IPS-18c (cell line): ENCODE measurements at regions not wholly inside any gene's neighbourhood (a gene's known extent, or its start where the extent isn't known, plus 50 kb on each side); places are given as distances from the start of the nearest gene placed in this dataset.
"Not testable (repeated sequence)": the region's sequence is repeated elsewhere in the genome, so short reads cannot be mapped to it uniquely, and the experiment has no call there.

Experiments used
- H3K4me3 ChIP-seq: 2 replicates; pipeline ENCODE4 v1.7.0; 2013; ENCODE audit warnings: low read depth, mild to moderate bottlenecking, low read length, moderate library complexity; ENCODE audit not compliant: insufficient read depth
- H3K9me3 ChIP-seq: one replicate; pipeline ENCODE4 v1.6.1; 2013; ENCODE audit warnings: mild to moderate bottlenecking, low read length, moderate library complexity; ENCODE audit not compliant: control insufficient read depth, insufficient read depth

DNA sequence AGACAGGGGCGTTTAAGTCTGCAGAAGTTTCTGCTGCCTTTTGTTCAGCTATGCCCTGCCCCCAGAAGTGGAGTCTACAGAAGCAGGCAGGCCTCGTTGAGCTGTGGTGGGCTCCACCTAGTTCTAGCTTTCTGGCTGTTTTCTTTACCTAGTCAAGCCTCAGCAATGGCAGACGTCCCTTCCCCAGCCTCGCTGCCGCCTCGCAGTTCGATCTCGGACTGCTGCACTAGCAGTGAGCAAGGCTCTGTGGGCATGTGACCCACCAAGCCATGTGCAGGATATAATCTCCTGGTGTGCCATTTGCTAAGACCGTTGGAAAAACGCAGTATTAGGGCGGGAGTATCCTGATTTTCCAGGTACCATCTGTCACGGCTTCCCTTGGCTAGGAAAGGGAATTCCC is 742.7 kb upstream of the NRXN1 start:
- H3K9me3 ChIP-seq, H3K4me3 ChIP-seq: not testable (repeated sequence)

DNA sequence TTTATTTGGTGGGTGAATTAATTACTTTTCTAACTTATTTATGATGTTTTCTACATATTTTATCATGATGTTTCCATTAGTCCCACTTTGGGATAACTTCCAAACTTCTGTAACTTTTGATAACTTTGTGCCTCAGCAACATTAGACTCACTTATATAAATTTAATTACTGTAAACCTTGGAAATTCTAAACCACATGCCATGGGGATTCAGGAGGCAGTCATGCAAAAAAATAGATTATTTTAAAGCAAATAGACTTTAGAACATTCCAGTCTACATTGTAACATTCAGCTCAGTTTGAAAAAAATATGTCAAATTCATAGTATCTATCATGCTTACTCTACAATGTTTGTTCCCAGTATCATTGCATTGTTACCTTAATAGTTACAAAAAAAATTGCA is 728.5 kb upstream of the NRXN1 start:
- Histone ChIP-seq H3K9me3 (no peaks in the 10 kb centered on the region), H3K4me3 (no peak overlapping the region)

DNA sequence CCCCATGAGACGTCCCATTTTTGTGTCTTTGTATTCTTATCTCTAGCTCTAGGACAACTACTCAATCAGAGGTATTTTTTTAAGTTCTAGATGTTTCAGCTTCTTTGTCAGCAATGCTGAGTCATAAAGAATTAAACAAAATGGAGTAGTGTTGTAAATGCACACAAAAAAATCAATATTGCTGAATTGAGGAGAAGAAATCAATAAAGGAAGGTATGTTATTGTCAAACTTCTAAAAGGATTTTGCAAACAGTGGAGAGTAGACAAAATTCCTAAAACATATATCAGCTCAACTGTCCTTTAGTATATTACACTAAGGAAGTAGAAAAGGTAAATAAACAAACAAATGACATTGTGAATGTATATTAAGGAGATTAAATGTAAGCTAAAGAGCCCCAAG is 726.1 kb upstream of the NRXN1 start:
- H3K4me3 ChIP-seq = no peak overlapping the region
- no peaks in the 10 kb centered on the region for H3K9me3 ChIP-seq

DNA sequence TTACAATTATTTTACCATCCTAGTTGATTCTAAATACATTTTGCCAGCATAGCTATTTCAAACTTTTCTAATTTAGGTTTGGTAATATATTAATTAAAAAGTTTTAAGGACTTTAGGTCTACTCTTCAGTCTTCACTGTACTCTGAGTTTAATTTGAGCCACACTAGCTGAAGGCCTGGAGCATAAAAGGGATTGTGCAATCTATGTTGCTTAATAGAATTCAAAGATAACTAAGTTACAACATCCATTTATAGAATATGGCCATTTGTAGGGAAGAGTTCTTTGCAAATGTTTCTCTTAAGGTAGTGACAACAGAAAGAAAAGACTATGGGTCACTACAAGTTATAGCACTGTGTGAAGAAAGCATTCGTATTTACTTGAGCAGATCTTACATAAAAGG is 702.2 kb upstream of the NRXN1 start:
- no peak overlapping the region for H3K4me3 ChIP-seq
- no peaks in the 10 kb centered on the region for H3K9me3 ChIP-seq

DNA sequence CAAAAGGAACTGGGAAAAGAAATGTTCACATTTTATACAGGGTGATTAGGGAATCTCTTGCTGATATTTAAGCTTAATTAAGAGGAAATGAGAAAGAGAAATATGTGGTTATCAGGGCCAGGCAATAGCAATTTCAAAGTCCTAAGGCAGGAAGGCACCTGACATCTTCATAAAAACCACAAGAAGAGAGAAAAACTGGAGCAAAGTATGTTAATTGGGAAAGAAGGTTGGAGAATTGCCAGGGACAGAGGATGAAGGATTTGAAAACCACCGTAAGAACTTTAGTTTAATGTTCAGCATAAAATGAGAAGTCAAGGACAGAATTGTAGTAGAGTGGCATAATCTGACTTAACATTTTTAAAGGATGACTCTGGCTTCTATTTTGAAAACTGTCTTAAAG is 691.8 kb upstream of the NRXN1 start:
- Histone ChIP-seq H3K9me3 (no peaks in the 10 kb centered on the region), H3K4me3 (no peak overlapping the region)

DNA sequence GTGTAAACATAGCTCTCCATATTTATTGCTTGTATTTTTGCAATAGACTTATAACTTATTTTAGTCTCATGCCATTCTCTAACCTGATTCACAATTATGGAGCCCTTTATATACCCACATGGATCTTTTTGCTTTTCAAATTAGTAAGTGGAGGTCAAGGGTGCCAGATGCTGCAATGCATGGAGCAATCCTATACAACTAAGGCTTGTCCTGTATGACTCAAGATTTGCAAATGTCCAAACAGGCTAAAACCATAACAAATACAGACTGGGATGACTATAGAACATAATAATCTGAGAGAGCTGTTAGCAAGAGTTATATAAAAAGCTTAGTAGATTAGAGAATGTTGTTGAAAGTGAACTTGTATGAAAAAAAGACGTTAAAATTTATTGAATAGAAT is 690.4 kb upstream of the NRXN1 start:
- Histone ChIP-seq H3K9me3 (no peaks in the 10 kb centered on the region), H3K4me3 (no peak overlapping the region)

DNA sequence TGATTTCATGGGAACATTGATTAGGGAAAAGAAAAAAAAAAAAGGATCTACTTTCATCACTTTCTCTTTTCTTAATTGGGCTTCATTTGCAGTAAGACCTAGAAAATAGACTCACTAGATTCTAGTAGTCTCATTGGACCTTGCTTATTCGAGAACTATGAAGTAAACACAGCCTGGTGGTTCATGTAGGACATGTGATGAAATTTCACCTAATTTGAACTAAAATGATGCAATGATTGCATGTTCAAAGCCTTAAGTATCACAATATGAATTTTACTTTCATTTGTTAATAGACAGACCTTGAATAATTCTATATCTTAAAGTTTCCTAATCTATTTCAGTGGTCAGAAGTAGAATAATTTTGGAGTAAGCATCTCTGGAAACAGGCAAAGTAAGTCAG is 688.9 kb upstream of the NRXN1 start:
- H3K4me3 ChIP-seq = no peak overlapping the region
- H3K9me3 ChIP-seq = no peaks in the 10 kb centered on the region

DNA sequence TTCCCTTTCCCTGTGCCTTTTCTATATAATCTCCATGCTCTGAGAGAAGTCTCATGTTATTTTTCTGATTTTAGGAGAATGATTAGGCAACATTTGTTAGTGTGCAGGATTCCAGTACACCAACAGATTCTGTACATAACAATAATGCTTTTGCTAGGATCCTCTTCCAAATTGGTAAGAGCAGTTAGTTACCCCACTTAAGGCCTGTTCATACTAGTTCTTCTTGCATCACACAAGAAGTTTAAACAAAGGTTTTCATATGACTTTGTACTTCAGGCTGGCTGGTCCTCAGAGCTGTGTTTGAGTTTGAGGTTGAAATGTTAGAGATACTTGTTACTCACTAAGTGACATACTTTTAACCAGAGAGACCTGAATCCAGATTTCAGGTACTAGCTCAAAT is 686.9 kb upstream of the NRXN1 start:
- no peaks in the 10 kb centered on the region for H3K9me3 ChIP-seq
- H3K4me3 ChIP-seq = no peak overlapping the region

DNA sequence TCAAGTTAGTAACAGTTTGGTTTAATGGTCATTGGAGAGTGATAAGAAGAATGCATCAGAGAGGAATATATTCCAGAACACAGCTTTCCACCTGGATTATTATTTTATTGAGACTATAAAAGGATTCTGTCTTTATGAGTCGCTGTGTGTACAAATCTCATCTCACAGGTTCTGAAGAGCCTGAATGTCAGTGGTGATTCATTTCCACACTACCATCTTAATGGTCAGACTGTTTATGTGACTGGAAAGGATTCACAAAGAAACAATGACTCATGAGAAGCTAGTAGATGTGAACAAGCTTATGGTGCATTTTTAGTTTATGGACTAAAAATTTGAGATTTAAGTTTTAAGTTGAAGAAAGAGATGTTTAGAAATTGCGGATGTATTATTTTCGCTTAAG is 685.4 kb upstream of the NRXN1 start:
- Histone ChIP-seq H3K4me3 (no peak overlapping the region), H3K9me3 (no peaks in the 10 kb centered on the region)

DNA sequence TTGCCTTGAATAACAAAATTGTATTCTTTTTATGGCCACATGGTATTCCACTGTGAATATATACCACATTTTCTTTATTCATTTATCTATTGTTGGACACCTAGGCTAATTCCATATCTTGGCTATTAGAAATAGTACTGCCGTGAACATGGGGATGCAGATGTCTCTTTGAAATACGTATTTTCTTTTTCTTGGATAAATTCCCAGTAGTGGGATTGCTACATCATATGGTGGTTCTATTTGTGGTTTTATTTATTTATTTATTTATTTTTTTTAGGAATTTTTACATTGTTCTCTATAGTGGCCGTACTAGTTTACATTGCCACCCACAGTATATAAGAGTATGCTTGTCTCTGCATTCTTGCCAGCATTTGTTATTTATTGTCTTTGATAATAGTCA is 679.8 kb upstream of the NRXN1 start:
- Histone ChIP-seq H3K4me3 (no peak overlapping the region), H3K9me3 (no peaks in the 10 kb centered on the region)

DNA sequence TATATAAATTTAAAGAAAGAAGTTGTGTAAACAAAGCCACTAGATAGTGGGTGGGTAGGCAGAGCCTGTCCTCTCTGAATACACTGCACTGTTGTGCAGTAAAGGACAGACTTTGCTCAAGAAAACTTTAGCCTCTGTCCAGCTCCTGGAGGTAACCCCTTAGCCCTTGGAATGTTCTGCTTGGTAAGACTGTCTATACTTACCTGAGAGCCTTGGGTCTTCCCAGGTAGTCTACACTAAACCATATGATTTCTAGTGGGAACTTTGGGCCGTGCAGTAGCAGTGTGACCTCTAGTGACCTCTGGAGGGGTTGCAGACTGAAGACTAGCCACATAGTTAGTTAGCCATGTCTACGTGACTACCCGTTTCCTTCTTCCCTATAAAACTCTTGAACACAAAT is 678.3 kb upstream of the NRXN1 start:
- no peaks in the 10 kb centered on the region for H3K9me3 ChIP-seq
- no peak overlapping the region for H3K4me3 ChIP-seq

DNA sequence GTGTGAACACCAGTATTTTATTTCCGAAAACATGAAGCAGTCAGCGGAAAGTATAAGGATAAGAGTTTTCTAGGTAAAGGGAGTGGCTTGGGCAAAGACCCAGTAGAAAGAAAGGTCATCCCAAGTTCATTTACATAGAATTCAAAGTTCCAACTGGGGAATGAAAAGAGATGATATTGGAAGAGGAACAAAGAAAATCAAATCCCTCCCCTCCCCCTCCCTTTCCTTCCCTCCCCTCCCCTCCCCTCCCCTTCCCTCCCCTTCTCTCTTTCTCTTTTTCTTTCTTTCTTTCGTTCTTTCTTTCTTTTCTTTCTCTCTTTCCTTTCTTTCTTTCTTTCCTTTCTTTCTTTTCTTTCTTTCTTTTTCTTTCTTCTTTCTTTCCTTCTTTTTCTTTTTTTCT is 675.7 kb upstream of the NRXN1 start:
- Histone ChIP-seq H3K4me3 (no peak overlapping the region), H3K9me3 (no peaks in the 10 kb centered on the region)

DNA sequence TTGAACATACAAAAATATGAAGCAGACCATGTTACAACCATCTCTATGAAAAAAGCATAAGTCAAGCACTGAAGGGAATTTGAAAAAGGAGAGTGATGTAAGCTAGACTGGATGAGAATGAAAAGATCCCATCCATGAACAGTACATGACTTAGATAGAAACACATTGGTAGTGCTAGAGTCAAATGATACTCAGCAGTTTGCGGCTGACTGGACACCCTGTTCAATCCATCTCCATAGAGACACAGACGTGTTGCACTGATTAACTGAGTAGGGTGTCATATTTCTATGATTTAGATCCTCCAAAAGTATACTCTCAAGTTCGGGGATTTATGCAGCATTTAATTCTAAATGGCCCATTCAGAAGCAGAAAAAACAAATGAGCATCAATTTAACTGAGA is 674.3 kb upstream of the NRXN1 start:
- H3K9me3 ChIP-seq = no peaks in the 10 kb centered on the region
- H3K4me3 ChIP-seq = no peak overlapping the region

DNA sequence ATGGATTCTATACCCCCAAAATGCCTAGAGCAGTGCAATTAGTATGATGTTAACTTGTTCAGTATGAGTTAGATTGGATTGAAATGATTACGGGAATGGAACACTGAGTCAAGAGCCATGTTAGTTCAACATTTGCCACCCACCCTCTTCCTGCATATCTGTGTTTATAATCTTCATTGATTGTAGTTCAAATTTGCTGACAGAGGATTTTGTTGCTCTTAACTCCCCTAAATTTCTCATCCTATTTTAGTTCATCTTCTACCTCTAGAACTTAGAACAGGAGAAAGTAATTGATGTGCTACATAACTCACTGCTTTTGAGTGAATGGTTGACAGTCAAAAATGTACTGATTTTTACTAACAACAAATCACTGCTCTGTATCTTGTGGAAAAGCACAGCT is 673.5 kb upstream of the NRXN1 start:
- no peak overlapping the region for H3K4me3 ChIP-seq
- H3K9me3 ChIP-seq = no peaks in the 10 kb centered on the region

DNA sequence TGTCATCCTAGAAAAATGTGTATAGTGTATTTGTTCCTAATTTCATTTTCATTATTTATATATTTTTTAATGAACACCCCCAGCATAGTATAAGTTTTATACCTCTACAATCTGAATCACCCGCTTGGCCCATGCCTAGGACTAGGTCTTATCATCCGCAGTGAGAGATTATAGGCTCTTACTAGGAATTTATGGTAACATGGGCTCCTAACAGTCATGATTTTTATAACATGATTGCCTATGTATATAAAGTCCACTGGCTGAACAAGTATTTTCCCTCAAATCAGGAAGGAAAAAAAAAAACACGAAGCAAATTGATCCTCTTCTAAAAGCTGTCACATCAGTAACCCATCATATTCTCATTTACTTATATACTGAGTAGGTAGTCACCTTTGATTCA is 666.1 kb upstream of the NRXN1 start:
- Histone ChIP-seq H3K4me3 (no peak overlapping the region), H3K9me3 (no peaks in the 10 kb centered on the region)

DNA sequence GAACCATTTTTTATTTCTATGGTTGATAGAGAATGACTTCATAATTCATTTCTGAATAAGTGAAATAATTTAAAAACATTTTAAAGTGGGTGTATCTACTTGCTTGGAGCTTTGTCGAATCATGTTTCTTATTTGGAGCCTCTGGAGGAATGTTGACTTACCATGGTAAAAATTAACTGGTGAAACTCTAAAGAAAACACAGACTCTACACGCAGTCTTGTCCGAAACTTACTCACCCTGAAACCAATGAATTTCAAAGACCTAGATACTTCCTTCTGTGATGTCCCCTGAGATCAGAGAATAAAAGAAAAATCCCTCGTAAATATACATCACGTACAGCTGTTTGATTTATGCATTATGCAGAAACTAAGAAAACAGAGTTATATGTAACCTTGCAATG is 665.2 kb upstream of the NRXN1 start:
- H3K4me3 ChIP-seq = no peak overlapping the region
- no peaks in the 10 kb centered on the region for H3K9me3 ChIP-seq

DNA sequence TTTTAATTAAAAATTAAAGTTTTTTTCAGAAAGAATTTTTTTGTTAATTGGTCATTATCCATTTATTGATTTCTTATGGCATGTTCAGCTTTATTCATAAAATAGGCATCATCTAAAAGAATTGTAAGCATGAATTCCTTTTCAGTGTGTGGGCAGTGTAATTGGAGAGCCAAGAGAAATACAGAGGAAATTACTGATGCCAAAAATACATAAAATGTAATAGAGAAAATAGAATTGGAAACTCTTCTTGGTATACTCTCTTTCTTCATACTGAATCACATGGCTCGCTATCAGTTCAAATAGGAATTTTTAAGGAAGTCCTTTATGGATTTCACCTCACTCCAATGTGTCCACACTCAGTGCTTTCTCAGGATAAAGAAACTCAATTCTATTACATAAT is 663.6 kb upstream of the NRXN1 start:
- no peaks in the 10 kb centered on the region for H3K9me3 ChIP-seq
- no peak overlapping the region for H3K4me3 ChIP-seq

DNA sequence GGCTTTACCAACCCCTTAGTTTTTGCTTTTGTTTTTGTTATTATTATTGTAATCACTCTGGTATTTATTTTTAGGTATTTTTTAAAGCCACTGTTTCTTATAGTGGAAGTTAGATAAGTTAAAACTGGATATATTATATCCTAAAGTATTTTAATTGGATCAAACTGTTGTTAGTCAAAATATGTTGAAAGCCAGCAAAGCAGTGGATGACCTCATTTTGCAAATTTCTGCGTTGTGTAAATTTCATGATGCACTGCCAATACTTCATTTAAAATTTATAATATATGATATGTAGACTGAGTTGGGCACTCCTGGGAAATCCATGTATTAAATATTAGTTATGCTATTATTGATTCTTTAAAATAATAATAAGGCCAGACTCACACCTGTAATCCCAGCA is 661.7 kb upstream of the NRXN1 start:
- no peaks in the 10 kb centered on the region for H3K9me3 ChIP-seq
- no peak overlapping the region for H3K4me3 ChIP-seq

DNA sequence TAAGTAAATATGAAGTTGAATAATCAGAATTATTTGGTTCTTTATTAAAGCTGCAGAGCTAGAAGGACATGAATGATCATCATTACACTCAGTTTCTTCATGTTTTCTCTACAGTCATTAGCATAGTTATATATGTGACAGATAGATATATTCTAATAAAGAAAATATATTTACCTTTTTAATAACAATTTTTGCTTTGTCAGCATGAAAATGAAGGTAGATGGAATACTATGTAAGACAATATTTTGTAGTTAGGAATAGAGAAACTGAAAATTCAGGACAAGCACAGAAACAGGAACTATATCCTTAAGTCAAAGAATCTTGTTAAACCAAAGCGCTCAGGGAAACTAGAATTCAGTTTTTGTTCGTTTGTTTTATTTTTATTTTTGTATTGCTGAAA is 649.9 kb upstream of the NRXN1 start:
- Histone ChIP-seq H3K9me3 (no peaks in the 10 kb centered on the region), H3K4me3 (no peak overlapping the region)

DNA sequence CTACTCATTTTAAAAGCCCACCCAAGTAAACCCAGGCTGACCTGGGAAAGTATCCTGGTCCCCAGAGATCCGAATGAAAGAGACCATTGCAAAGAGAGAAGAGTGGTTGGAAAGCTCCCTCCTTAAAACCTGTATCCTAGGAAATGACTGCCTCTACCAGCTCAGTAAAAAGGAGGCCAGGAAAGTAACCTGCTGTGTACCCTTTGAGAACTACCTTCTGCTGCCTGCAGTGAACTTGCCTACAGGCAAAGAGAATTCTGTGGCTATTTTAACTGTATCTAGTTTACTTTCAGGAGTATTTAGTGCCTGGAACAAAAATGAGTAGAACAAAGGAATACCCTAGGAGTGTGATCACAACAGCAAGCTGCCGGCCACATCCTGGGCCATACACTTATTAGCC is 641.7 kb upstream of the NRXN1 start:
- H3K4me3 ChIP-seq = no peak overlapping the region

More for the DNA sequence above, 641.7 kb upstream of the NRXN1 start:
- no peaks in the 10 kb centered on the region for H3K9me3 ChIP-seq
